B cell (primary cell): ENCODE measurements at regions not wholly inside any gene's neighbourhood (a gene's known extent, or its start where the extent isn't known, plus 50 kb on each side); places are given as distances from the start of the nearest gene placed in this dataset.

Source experiments
- EZH2 ChIP-seq: IDR thresholded peaks from 2 replicates; pipeline ENCODE4 v1.6.1; 2012; ENCODE audit warnings: borderline replicate concordance, low read depth, mild to moderate bottlenecking, moderate library complexity, low read length; ENCODE audit not compliant: insufficient read depth, poor library complexity, severe bottlenecking
- TF ChIP-seq, protein P1 (sequence below): fragments of 200-600 bp; IDR thresholded peaks from one replicate; pipeline ENCODE4 v1.8.0; 2022; ENCODE audit warnings: antibody characterized with exemption, mild to moderate bottlenecking

DNA sequence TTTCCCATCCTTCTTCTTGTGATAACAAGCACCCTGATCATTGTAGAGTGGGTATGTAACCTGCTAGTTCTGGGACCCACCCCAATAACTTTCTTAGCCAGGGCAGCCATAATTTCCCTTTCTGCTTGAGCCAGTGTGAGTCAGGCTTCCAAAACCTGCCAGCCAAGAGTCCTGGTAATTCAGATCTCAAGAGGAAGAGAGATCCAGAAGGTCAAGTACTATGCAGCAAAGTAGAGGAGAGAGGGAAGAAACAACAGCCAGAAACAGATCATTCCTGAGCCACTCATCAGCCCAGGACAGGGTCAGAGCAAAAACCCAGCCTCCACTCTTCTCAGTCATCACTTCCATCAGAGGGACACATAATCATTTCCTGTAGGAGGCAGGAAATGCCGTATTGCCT is 182.0 kb downstream of the DICER1 start:
- TF ChIP-seq, protein P1, sequence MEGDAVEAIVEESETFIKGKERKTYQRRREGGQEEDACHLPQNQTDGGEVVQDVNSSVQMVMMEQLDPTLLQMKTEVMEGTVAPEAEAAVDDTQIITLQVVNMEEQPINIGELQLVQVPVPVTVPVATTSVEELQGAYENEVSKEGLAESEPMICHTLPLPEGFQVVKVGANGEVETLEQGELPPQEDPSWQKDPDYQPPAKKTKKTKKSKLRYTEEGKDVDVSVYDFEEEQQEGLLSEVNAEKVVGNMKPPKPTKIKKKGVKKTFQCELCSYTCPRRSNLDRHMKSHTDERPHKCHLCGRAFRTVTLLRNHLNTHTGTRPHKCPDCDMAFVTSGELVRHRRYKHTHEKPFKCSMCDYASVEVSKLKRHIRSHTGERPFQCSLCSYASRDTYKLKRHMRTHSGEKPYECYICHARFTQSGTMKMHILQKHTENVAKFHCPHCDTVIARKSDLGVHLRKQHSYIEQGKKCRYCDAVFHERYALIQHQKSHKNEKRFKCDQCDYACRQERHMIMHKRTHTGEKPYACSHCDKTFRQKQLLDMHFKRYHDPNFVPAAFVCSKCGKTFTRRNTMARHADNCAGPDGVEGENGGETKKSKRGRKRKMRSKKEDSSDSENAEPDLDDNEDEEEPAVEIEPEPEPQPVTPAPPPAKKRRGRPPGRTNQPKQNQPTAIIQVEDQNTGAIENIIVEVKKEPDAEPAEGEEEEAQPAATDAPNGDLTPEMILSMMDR, result no peak
- TF ChIP-seq EZH2, result no peak
